Endothelial cell of umbilical vein (primary cell): ENCODE measurements at regions not wholly inside any gene's neighbourhood (a gene's known extent, or its start where the extent isn't known, plus 50 kb on each side); places are given as distances from the start of the nearest gene placed in this dataset.

Source experiments
- BruUV-seq: library from RNA; stranded (reverse); fragments of 400-500 nt; replicated peaks from 2 replicates; lab custom pipeline; 2021; lab: Mats Ljungman, UMichigan
- CTCF ChIA-PET: fragments of 300-600, 350-600 bp; sonication (Branson Sonifier 250); formaldehyde crosslinking; loops from one replicate; lab custom pipeline; 2021; ENCODE audit warnings: antibody characterized with exemption, inconsistent platforms; lab: Charles Lee
- POLR2A ChIA-PET: fragments of 300-600, 350-600 bp; sonication (Branson Sonifier 250); formaldehyde crosslinking; loops from one replicate; lab custom pipeline; 2021; ENCODE audit warnings: antibody characterized with exemption, inconsistent platforms; lab: Charles Lee
- DNase-seq: peaks from one replicate; pipeline ENCODE4 v3.0.0-alpha.2; 2011; ENCODE audit warnings: low read depth, low spot score
- FAIRE-seq: peaks from 2 replicates; lab custom pipeline; 2011; peaks lifted over from hg19 to GRCh38; lab: Jason Lieb, UNC
- H2AFZ ChIP-seq: 2 replicates; pipeline ENCODE4 v1.6.0; 2012; ENCODE audit warnings: low read depth, low read length, control low read depth, inconsistent platforms
- H3K27ac ChIP-seq: 2 replicates; pipeline ENCODE4 v1.5.1; 2011; ENCODE audit warnings: low read depth, mild to moderate bottlenecking, control low read depth, low read length, moderate library complexity; ENCODE audit not compliant: insufficient read depth
- H3K27me3 ChIP-seq, 2 experiments: 2 replicates each; pipeline versions ENCODE4 v1.6.0 to v1.6.1; 2011; ENCODE audit warnings: low read length in 2 of 2, mixed read lengths in 1 of 2; ENCODE audit not compliant: control insufficient read depth in 2 of 2, insufficient read depth in 2 of 2
- H3K36me3 ChIP-seq, 2 experiments: 2 replicates in 1 of 2; 3 replicates in 1 of 2; pipeline ENCODE4 v1.5.1; 2011; ENCODE audit warnings: low read length in 2 of 2, mild to moderate bottlenecking in 1 of 2, moderate library complexity in 1 of 2; ENCODE audit not compliant: control insufficient read depth in 2 of 2, insufficient read depth in 2 of 2; ENCODE audit errors: extremely low read depth in 1 of 2
- H3K4me1 ChIP-seq: 3 replicates; pipeline ENCODE4 v1.5.1; 2011; ENCODE audit warnings: mild to moderate bottlenecking, low read length; ENCODE audit not compliant: control insufficient read depth, insufficient read depth; ENCODE audit errors: extremely low read depth
- H3K4me2 ChIP-seq: 2 replicates; pipeline ENCODE4 v1.6.1; 2011; ENCODE audit warnings: low read length, control low read depth, mixed read lengths; ENCODE audit not compliant: insufficient read depth
- H3K4me3 ChIP-seq, 3 experiments: fragments of 200-600 bp in 1 of 3; sonication (generic), shearing (Covaris generic) in 1 of 3; replicated peaks in 1 of 3; 2 replicates each; pipeline ENCODE4 v1.5.1; 2011 to 2016; ENCODE audit warnings: control low read depth in 3 of 3, low read length in 3 of 3, mild to moderate bottlenecking in 2 of 3, inconsistent platforms in 1 of 3, low read depth in 1 of 3, moderate library complexity in 1 of 3; ENCODE audit not compliant: insufficient read depth in 1 of 3
- H3K79me2 ChIP-seq: 2 replicates; pipeline ENCODE4 v1.6.0; 2012; ENCODE audit warnings: low read length, inconsistent platforms; ENCODE audit not compliant: control insufficient read depth, insufficient read depth
- H3K9ac ChIP-seq: replicated peaks from 2 replicates; pipeline ENCODE3; 2011; ENCODE audit warnings: low read length, control low read depth; ENCODE audit not compliant: insufficient read depth; ENCODE audit errors: extremely low read depth
- H3K9me1 ChIP-seq: replicated peaks from 3 replicates; pipeline ENCODE4 v1.6.0; 2011; ENCODE audit warnings: mild to moderate bottlenecking, low read length; ENCODE audit not compliant: control insufficient read depth, insufficient read depth; ENCODE audit errors: extremely low read depth
- H3K9me3 ChIP-seq: replicated peaks from 2 replicates; pipeline ENCODE4 v1.5.1; 2012; ENCODE audit warnings: low read length, inconsistent platforms; ENCODE audit not compliant: control insufficient read depth, insufficient read depth
- H4K20me1 ChIP-seq: replicated peaks from 2 replicates; pipeline ENCODE3; 2011; ENCODE audit warnings: mild to moderate bottlenecking, low read length; ENCODE audit not compliant: control insufficient read depth, insufficient read depth; ENCODE audit errors: extremely low read depth
- CTCF ChIP-seq, 2 donors: IDR thresholded peaks; 1 replicate in 1 of 2; 2 replicates in 1 of 2; pipeline ENCODE4 v1.5.1; 2011; ENCODE audit warnings: low read length in 2 of 2, mild to moderate bottlenecking in 2 of 2, moderate library complexity in 2 of 2, control low read depth in 1 of 2, inconsistent platforms in 1 of 2, low read depth in 1 of 2; ENCODE audit not compliant: insufficient read depth in 1 of 2; ENCODE audit errors: extremely low read depth in 1 of 2
- FOS ChIP-seq: IDR thresholded peaks from 2 replicates; pipeline ENCODE4 v1.6.1; 2011; ENCODE audit warnings: mild to moderate bottlenecking, low read length, moderate library complexity, borderline replicate concordance; ENCODE audit not compliant: insufficient read depth
- GATA2 ChIP-seq: IDR thresholded peaks from 2 replicates; pipeline ENCODE4 v1.7.0; 2011; ENCODE audit warnings: low read depth, mild to moderate bottlenecking, moderate library complexity, mixed read lengths, low read length; ENCODE audit not compliant: insufficient read length, insufficient read depth
- JUN ChIP-seq: IDR thresholded peaks from 2 replicates; pipeline ENCODE4 v1.6.1; 2011; ENCODE audit warnings: borderline replicate concordance, low read depth; ENCODE audit not compliant: insufficient read length, insufficient read depth
- MAX ChIP-seq: IDR thresholded peaks from 2 replicates; pipeline ENCODE4 v1.6.1; 2011; ENCODE audit not compliant: insufficient read depth, insufficient read length
- POLR2A ChIP-seq: IDR thresholded peaks from 2 replicates; pipeline ENCODE4 v1.6.1; 2012; ENCODE audit warnings: low read depth, mild to moderate bottlenecking, control low read depth, low read length
- POLR2AphosphoS5 ChIP-seq: IDR thresholded peaks from 2 replicates; pipeline ENCODE4 v1.6.1; 2012; ENCODE audit warnings: low read depth, mild to moderate bottlenecking, control low read depth, low read length, moderate library complexity; ENCODE audit not compliant: insufficient read depth
- dilution Hi-C: fragments of 300-500 bp; cut with MboI; formaldehyde crosslinking; loops from one replicate; pipeline ENCODE4 v1.15.0; 2019; ENCODE audit warnings: low sequenced_read_pairs; ENCODE audit not compliant: extremely low pct_ligation_motif_present
- intact Hi-C: fragments of 100-400 bp; cut with micrococcal nuclease; formaldehyde crosslinking; loops from one replicate; pipeline ENCODE4 v1.10.0; 2022

- Histone ChIP-seq H3K4me2 (no peak overlapping the region), H4K20me1 (no peaks in the 10 kb centered on the region), H3K9me1 (no peaks in the 10 kb centered on the region), H2AFZ (no peak overlapping the region), H3K27ac (no peak overlapping the region), H3K9me3 (no peaks in the 10 kb centered on the region), H3K36me3 (no peaks in the 10 kb centered on the region), H3K27me3 (no peaks in the 10 kb centered on the region), H3K4me1 (peaks cover 30% of the 10 kb centered on the region), H3K9ac (no peak overlapping the region), H3K79me2 (no peaks in the 10 kb centered on the region), H3K4me3 (no peak overlapping the region)
- intact Hi-C loops = no loop called here
- ChIA-PET POLR2A (no interaction called here), CTCF (no interaction called here)
- TF ChIP-seq GATA2 (no peak), POLR2A (no peak), FOS (no peak), MAX (no peak), JUN (no peak), CTCF (IDR thresholded peaks at IDR 0.05; ENCODE audit: extremely low read depth in 1 of 2, insufficient read depth in 1 of 2, low read depth in 1 of 2, low read length in 2 of 2) (no peak), POLR2AphosphoS5 (no peak)
- DNase-seq = no peak
- no TSS peak for BruUV-seq
- FAIRE-seq = no peak
- dilution Hi-C loops = no loop called here
Measured at GRCh38 chr1:98333406-98333805, 328.1 kb upstream of the SNX7 start.
